ENCODE measurements at regions not wholly inside any gene's neighbourhood (a gene's known extent, or its start where the extent isn't known, plus 50 kb on each side); places are given as distances from the start of the nearest gene placed in this dataset.

DNA sequence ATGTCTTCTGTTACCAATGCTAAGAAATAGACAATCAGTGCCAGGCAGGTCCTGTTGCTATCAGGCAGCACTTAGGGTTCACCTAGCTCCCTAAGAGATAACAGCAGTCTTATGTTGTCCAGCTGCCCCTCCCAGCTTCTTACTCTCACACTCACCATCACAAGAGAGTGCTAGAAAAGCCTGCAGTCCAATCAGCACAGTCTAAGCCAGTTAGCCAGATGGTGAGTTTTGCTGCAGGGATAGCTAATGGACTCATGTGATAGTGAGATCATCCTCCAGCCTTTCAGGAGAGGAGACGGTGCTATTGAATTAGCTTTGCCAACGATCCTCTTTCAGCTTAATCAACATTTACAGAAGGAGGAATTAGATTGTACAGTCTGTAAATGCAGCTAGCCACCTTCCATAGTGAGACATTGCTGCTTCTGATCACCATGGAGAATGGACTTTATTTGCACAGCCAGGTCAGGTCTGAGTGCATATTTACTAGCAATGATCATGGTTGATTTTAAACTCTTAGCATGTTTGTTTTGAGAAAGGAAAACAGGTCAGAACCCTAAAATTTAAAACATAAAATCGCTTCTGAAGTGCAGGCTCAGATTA, 438.3 kb downstream of the CENPC start:
- no peak for DNase-seq

- DNase-seq: no peak
These were observed 441.2 kb downstream of the CENPC start for GRCh38 chr4:67104145-67104544.

GRCh38 chr4:67103001-67103747, 442.1 kb downstream of the CENPC start:
- DNase-seq: no peak

DNA sequence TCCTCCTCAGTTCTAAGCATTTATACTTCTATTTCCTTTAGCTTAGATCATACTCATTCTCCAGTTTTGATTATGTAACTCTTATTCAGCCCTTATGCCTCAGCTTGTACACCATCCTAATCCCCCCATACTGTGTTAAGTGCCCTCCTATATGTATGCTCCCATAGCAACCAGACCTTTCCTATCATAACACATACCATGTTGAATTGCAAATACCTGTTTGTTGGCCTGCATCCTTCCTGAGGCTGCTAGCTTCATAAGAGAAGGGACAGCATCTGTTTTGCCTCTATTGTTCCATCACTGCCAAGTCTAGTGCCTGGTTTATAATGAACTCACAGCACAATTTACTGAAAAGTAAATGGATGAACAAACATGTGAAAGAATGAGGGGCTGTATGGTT, 443.7 kb downstream of the CENPC start:
- no peak for DNase-seq

DNA sequence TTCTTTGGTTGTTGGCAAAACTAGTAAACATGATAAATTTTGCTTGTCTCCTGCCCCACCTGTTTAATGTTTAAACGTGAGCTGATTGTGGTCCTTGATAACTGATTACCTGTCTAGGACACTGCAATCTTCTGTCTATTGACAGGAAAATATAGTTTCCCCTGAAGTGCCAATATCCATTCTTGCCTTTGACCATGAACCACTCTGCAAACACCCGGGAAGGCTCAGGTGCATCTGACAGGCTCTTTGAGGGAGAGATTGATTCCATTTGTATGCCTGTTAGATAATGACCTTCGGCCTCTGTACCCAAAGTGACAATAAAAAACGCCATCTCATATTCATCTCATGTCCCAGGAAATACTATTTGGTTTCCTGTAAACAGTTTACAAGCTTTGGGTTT, 453.0 kb downstream of the CENPC start:
- DNase-seq: no peak

GRCh38 chr4:67091673-67092072, 453.6 kb downstream of the CENPC start:
- DNase-seq: no peak

GRCh38 chr4:67087897-67088296, 457.4 kb downstream of the CENPC start:
- DNase-seq: no peak

DNA sequence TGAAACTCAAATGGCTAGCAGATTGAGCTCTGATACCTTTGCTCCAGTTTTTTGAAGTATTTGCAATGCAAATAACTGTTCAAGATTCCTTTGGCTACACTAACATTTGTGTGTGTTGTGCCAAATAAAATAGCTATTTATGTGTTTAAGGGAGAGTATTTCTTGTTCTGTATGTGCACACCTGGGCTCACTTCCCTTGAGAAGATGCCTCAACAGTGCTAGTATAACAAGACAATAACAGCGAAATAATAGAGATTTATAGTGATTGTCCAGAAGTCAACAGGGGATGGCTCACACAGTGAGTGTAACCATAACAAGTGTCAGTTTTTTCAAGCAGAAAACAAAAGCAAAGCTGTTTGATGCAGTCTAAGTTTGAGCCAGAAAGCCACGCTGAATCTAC, 460.5 kb downstream of the CENPC start:
- no peak for DNase-seq

GRCh38 chr4:67083496-67083895, 461.8 kb downstream of the CENPC start:
- no peak for DNase-seq

DNA sequence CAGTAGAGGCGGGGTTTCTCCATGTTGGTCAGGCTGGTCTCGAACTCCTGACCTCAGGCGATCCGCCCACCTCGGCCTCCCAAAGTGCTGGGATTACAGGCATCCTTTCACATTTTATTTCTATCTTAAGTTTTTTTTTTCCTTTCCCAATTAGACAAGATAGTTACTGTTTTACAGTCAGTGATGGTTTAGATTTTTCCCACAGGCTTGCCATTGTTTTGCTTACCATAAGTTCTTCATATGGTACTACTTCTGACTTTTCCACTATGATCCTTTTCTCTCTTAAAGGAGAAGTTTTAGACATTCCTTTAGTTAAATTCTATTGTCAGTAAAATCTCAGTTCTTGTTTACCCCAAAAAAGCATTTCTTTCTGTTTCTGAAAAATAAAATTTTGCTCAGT, 462.6 kb downstream of the CENPC start:
- no peak for DNase-seq

DNA sequence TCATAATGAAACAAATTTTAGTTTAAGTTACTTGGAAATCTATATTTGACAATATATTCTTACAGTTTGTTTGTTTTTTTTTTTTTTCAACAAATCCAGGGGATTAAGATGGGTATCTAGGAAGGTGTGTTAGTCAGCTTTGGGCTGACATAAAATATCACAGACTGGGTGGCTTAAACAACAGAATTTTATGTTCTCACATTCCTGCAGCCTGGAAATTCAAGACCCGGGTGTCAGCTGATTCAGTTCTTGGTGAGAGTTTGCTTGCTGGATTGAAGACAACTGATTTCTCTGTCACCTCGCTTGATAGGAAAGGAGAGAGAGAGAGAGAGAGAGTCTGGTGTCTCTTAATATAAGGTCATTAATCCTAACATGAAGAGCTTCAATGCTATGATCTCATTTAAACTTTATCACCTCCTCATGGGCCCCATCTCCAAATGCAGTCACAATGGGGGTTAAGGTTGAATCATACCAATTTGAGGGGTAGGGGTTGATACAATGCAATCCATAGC, 465.2 kb downstream of the CENPC start:
- DNase-seq: no peak

DNA sequence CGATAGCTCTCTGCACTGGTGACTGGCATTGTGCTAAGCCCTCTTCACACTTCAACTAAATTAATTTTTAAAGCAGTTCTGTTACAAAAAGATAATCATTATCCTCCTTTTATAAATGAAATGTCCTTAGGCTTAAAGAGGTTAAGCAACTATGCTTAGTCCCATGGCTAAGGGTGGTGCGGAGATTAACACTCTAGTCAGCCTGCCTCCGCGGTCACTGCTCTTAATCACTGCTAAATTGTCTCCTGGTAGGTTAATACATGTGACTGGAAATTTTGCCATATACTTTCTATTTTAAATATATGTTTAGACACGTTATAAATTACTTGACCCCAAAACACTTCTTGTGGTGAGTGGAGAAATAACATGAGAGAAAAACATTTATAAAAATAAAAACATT, 473.7 kb downstream of the CENPC start:
- no peak for DNase-seq

DNA sequence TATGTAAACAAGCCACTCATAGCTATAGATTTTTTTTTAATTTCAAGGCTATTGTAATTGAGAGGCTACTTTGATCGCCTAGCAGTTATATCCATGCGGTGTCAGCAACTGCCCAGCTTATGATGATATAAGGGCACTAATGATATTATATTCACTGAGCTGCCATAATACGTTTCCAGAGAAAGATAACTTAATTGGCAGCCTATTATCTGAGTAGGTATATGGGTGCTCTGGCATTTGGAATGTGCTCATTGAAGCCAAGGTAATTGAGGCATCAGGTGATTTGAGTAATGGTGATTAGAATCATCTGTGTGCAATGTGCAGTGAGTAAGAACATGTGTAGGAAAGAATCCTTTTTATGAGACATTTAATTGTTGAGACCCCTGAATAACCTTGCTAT, 490.0 kb downstream of the CENPC start:
- no peak for DNase-seq

GRCh38 chr4:67054896-67055295, 490.4 kb downstream of the CENPC start:
- DNase-seq: no peak

DNA sequence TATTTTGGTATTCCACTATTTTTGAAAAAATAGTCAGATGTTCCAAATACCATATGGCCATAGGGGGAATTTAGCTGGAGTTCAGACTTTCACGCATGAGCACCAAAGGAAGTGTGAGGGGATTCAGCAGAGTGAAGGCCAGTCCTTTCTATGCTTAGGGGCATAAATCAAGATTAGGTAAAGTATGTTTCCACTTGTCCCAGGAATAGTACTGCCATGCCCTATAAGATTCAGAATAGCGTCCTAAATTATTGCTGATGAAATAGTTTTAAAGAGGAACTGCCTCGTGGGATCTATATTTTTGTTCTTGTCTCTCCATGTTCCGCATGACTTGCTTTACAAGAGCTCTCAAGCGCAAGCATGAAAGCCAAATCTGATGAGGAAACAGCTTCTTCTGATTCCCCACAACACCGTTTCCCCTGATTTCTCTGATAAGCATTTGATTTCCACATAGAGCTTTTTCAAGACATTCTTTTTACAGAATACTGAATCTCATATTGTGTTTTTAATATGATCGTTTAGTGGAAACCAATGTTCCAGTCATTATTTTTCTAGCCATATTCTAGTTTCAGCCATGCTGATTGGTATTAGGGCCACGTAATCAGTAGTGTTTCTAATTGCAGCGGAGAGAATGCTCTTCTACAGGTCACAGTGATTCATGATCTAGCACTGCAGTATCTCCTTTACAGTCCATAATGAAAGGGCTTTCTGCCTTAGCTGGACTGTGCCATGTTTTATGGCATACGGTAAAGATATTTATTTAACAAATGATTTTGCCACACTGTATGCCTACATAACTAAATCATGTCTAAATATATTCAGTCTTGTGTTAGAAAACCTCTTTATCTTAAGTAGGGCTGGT, 492.3 kb downstream of the CENPC start:
- DNase-seq: no peak

DNA sequence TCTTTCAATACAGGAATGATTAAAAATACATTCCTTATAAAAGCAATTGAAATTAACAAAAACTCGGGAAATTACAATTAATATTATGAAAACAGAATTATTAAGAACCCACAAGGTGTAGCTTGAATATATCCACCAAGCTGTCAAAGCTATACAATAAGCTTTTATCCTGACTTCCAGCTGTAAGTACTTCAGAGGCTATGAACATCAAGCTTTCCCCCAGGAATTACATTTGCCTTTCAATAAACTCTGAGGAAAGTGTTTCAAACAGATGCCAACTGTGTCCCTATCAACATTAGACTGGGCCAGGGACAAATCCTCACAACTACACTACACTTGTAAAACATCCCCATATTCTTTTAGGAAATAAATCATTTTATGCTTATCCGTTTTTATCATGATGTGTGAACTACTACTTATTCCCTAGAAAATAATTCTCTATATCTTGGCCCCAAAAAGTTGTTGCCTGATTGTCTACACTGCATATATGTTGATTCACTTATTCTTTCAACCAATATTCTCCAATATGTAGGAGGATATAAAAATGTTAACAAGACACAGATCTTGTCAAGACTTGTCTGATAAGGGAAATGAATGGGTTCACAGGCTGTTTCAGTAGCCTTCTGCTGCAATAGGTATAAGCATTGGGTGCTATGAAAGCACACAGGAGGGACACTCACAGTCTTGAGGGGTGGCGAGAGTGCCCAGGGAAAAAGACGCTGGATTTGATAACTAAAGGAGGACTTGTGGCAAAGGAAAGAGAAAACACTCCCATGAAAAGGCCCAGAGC, 494.1 kb downstream of the CENPC start:
- DNase-seq: no peak

DNA sequence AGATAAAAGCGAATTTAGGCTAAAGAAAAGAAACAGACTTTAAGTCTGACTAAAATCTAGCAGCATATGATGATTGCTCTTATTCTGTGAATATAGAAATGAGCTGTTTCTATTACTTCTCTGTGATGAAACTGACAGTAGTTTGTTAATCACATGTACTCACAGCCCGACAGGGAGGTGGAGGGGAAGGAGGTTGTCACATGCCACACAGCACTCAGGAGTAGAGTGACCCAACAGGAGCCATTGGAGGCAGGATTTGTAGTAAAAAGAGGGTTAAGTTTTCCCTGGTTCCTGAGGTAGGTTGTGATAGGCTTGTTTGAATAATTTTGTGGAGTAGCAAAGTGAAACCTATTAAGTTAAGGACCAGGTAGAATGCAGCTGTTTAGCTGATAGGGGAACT, 495.9 kb downstream of the CENPC start:
- DNase-seq: no peak

- no peak for DNase-seq
These were observed 496.8 kb downstream of the CENPC start for GRCh38 chr4:67048530-67048929.

- DNase-seq: no peak
These were observed 505.0 kb downstream of the CENPC start for GRCh38 chr4:67040315-67040714.

DNA sequence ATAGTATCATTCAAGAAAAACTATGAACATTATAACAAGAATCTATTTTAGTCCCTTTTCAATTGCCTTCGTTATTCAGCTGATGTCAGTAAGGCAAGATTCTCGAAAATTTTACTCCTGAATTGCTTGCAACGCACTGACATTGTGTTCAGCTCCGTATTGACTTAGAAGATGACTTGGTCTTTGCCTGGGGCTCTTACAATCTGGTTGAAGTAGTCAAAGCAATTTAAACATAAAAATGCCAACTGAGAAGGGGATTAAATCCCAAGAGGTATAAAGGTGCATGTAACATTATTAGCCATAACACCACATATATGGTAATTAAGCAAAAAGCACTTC, 507.1 kb downstream of the CENPC start:
- no peak for DNase-seq

DNA sequence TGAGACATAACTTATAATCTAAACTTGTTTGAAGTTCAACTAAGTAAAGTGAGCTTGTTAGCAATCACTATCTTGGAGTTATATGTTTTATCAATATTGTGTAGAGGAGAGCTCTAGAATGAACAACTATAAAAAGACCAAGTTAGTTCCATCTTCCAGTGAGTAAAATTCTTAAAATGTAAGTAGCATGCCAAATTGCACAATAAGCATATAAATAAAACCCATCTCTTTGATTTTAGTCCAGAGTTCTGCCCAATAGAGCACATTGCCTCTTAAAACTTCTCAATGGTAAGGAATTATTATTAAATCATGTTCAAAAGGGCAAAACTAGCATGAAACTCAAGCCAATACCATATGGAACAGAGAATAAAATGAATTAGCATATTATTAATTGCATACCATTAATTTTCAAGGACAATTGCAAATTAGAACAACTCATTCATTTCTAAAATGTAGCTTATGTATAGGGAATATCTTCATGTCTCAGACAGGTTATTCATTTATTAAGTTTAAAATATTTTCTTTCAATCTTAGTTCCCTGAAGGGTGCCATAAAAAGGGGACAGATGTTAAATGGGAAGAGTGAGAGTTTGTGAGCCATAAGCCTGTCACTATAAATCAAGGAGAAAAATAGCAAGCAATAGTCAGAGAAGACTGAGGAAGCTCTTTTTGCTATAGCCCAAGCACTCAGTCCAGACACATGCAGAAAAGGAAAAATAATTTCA, 507.6 kb downstream of the CENPC start:
- DNase-seq: no peak

- DNase-seq: no peak
These were observed 508.5 kb downstream of the CENPC start for GRCh38 chr4:67036791-67037190.

All from femur (tissue), 1 donor.